Tibial nerve (tissue), 4 donors: ENCODE measurements at regions not wholly inside any gene's neighbourhood (a gene's known extent, or its start where the extent isn't known, plus 50 kb on each side); places are given as distances from the start of the nearest gene placed in this dataset.

Source experiments
- EP300 ChIP-seq, 2 donors: sonication (generic); formaldehyde crosslinking; IDR thresholded peaks; one replicate each; pipeline ENCODE4 v1.6.1; 2017; ENCODE audit warnings: antibody characterized with exemption in 2 of 2, mild to moderate bottlenecking in 1 of 2
- POLR2A ChIP-seq, 2 donors: fragments of 450-650 bp; IDR thresholded peaks; one replicate each; pipeline ENCODE4 v1.6.1; 2017; ENCODE audit warnings: antibody characterized with exemption in 2 of 2, mild to moderate bottlenecking in 2 of 2, moderate library complexity in 2 of 2
- TF ChIP-seq, protein P1 (sequence below), 5 experiments: fragments of 200-600 bp in 3 of 5; fragments of 450-650 bp in 2 of 5; sonication (generic) in 3 of 5; IDR thresholded peaks; one replicate each; pipeline ENCODE4 v1.5.1; 2016 to 2019; ENCODE audit warnings: antibody characterized with exemption in 5 of 5, mild to moderate bottlenecking in 3 of 5, moderate library complexity in 2 of 5

DNA sequence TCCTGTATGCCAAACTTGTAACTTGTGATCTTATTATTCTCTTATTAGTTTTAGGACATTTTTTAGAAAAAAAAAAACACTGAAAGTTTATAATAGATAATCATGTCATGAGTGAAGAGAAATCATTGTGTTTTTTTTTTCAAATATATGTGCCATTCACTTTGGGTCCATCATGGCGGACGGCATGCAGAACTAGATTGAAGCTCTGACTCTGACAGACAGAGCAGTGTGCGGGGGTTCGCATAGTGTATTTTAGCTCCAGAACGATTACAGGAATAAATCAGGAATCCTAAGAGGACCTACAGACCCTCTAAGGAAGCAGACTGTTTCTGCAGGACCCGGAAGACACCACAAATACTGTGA is 484.4 kb upstream of the REG3G start:
- TF ChIP-seq, protein P1, sequence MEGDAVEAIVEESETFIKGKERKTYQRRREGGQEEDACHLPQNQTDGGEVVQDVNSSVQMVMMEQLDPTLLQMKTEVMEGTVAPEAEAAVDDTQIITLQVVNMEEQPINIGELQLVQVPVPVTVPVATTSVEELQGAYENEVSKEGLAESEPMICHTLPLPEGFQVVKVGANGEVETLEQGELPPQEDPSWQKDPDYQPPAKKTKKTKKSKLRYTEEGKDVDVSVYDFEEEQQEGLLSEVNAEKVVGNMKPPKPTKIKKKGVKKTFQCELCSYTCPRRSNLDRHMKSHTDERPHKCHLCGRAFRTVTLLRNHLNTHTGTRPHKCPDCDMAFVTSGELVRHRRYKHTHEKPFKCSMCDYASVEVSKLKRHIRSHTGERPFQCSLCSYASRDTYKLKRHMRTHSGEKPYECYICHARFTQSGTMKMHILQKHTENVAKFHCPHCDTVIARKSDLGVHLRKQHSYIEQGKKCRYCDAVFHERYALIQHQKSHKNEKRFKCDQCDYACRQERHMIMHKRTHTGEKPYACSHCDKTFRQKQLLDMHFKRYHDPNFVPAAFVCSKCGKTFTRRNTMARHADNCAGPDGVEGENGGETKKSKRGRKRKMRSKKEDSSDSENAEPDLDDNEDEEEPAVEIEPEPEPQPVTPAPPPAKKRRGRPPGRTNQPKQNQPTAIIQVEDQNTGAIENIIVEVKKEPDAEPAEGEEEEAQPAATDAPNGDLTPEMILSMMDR (IDR thresholded peaks at IDR 0.05), result no peak
- no peak for TF ChIP-seq POLR2A (IDR thresholded peaks at IDR 0.05)
- no peak for TF ChIP-seq EP300 (IDR thresholded peaks at IDR 0.05)
